HL-60 (cell line): ENCODE measurements at regions not wholly inside any gene's neighbourhood (a gene's known extent, or its start where the extent isn't known, plus 50 kb on each side); places are given as distances from the start of the nearest gene placed in this dataset.

ENCODE experiments used
- CTCF ChIP-seq: IDR thresholded peaks from one replicate; pipeline ENCODE4 v1.5.1; 2011; ENCODE audit warnings: low read length, control low read depth, inconsistent platforms; ENCODE audit not compliant: insufficient read depth
- POLR2AphosphoS5 ChIP-seq: IDR thresholded peaks from 2 replicates; pipeline ENCODE4 v1.6.1; 2012; ENCODE audit warnings: low read depth
- REST ChIP-seq: IDR thresholded peaks from 2 replicates; pipeline ENCODE4 v1.6.1; 2012; ENCODE audit warnings: low read depth; ENCODE audit not compliant: insufficient replicate concordance
- SPI1 ChIP-seq: IDR thresholded peaks from 2 replicates; pipeline ENCODE4 v1.6.1; 2012; ENCODE audit warnings: low read depth, mild to moderate bottlenecking, borderline replicate concordance

GRCh38 chr9:23287390-23287789 lies 538.6 kb downstream of the ELAVL2 start:
- no peak for TF ChIP-seq CTCF
- no peak for TF ChIP-seq POLR2AphosphoS5
- no peak for TF ChIP-seq REST
- no peak for TF ChIP-seq SPI1
